Inflammatory macrophage (primary cell): ENCODE measurements at regions not wholly inside any gene's neighbourhood (a gene's known extent, or its start where the extent isn't known, plus 50 kb on each side); places are given as distances from the start of the nearest gene placed in this dataset.
"Not testable (repeated sequence)": the region's sequence is repeated elsewhere in the genome, so short reads cannot be mapped to it uniquely, and the experiment has no call there.

Experiments
- DNase-seq, 2 donors: peaks; one replicate each; pipeline ENCODE4 v3.0.0-alpha.2; 2020 to 2022

DNA sequence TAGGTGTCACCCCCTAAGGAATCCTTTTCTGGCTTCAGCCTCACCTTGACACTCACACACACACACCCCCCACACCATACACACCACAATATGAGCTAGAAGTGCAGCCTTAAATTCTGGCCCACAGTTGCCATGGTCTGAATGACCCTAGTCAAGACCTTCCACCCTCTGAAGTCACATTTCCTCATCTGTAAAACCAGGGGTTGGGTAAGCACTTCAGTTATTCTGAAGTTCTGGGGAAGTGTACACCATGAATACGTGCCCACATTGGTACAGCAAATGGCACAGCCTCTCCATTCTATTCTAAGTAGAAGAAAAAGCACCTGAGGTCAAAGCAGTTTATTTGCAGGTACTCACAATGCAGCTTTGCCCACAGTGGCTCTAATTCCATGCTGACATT is 372.8 kb upstream of the KLF4 start:
- peak; percentile 77 to 88 for DNase-seq

DNA sequence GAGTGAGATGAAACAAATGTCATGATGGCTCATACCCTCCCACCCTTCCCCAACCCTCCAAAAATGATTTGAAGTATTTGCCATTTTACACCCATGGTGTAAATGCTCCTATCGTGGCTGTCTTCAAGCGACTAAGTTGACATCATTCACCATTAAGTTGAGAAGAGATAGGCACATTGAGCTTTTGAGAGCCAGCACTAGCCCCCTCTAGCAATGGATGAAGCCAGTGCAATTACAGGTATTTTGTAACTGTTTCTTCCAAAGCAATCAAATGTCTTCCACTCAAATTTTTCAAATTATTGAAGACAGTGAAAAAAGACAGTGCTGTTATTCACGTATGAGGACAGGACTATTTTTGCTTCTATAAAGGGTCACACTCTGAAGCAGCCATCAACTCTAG is 371.5 kb upstream of the KLF4 start:
- DNase-seq, result peak in 1 of 2 donors; percentile 0

DNA sequence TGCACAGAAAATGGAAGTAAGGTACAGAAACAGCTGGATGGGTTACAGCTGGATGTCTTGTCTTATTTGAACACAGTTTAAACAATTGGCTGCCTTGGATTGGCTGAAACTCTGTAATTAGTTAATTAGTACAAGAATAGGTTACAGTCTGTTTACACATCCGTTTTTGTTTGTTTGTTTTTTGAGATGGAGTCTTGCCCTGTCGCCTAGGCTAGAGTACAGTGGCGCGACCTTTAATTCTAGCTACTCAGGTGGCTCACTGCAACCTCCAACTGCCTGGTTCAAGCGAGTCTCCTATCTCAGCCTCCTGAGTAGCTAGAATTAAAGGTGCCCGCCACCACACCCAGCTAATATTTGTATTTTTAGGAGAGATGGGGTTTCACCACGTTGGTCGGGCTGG is 368.7 kb upstream of the KLF4 start:
- DNase-seq, result no peak

DNA sequence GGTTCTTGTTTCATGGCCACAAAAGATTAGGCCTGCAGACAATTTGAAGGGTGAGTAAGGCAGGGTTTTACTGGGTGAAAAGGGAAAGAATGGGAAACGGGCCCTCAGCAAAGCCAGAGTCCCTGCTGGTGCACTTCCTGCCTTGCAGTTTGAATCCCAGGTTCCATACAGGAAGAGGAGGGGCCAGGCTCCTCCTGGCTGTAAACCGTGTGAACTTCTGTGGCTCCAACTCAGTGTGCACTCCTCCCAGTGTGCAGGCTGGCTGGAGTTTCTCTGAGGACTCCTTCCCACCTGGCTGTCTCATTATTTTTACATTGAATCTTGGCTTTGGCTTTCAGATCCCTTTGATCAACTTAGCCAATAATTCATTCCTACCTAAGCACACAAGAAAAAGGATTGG is 367.1 kb upstream of the KLF4 start:
- no peak for DNase-seq

DNA sequence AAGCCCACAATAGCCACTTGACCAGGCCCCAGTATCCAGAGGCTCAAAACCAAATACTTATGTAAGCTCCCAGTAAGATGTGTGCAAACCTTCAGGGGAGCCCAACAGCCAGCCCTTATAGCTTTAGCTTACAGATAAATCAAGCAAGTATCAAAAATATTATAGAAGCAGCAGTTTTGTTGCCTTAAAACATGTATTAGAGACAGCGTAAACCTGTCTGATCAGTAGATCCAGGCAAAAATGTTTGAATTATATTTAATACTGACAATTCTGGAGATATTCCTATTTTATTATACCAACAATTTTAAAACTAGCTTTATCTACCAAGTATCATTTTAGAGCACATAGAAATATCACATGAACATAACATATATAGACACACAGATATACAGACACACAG is 365.6 kb upstream of the KLF4 start:
- no peak for DNase-seq

DNA sequence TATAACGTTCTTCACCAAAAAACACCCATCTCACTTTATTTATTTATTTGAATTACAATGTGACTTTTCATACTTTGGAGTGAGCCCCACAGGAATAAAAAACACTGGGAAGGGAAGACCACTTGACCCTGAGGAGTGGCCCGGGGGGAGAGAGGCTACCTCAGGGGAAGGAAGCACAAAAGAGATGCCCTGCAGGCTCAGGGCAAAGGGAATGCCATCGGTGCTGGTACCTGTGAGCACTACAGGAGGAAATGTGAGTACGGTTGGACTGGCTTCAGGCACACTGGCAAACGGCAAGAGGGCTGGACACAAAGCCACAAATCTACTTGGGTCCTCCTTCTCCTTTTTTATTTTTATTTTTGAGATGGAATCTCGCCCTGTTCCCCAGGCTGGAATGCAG is 363.9 kb upstream of the KLF4 start:
- no peak for DNase-seq

DNA sequence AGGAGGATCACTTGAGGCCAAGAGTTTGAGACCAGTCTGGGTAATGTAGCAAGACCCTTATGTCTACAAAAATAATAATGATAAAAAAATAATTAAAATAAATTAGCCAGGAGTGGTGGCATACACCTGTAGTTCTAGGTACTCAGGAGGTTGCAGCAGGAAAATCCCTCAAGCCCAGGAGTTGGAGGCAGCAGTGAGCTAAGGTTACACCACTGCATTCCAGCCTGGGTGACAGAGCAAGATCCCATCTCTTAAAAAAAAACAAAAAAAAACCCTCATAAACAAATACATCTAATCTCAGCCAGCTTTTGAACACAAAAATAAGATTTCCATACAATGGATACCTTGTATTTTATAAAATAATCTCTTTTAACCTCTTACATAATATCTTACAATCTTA is 363.3 kb upstream of the KLF4 start:
- no peak for DNase-seq

DNA sequence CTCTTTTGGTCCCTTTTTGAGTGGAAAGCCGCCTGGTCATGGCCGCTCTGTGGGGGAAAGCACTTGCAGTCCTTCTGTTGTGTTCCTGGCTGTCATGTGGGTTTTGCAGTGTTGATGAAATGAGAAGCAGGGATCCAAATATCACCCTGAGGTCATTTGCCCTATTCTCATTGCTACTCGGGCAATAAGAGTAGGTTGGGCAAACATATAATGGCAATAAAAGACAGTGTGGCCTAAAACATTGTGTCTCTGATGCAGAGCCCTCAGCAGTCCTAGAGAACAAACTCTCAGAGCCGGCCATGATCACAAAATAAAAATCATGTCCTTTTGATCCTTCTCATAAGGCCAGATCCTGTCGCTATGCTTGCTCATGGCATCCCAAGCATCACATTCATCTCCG is 361.1 kb upstream of the KLF4 start:
- no peak for DNase-seq

DNA sequence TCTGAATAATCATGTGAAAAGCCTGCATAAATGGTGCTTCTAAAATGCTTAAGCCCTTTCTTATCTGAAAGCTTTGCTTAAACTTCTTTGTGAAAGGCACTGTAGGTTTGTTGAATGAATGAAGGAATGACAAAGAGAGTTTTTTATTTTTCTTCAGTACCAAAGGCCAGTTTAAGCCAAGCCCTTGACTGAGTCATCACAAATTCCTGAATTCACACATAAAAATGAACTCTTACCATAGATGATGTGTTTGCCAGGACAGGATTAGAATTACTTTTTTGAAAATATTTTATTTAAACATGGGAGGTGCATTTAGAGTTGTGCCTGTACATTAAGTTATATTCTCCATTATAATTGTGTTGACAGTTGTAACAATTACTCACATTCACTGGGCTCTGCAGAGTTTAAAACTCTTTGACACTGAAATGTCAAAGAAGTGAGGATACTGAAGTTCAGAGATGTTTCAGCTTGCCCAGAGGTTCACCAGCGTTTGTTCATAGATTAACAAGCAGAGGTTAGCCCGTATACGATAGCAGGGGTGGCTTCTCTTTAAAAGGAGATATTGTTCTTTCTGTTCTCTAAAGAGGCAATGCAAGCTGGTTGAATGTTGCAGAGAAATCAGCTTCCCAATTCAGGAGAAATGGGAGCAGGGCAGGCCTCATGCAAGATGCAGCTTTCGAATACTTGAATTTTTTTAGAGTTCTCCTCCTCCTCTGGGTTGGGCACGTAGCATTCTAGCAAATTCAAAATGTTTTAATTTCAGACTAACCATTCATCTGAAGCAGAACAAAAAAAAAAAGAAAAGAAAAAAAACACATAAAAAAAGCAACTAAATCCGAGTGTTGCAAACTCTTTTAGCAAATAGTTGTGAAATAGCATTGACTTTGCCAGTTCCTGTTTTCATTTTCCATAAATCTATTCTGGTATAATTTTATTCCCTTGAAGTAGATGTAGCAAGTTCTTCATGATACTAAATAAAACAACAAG is 358.7 kb upstream of the KLF4 start:
- peak; percentile 40 to 87 for DNase-seq

DNA sequence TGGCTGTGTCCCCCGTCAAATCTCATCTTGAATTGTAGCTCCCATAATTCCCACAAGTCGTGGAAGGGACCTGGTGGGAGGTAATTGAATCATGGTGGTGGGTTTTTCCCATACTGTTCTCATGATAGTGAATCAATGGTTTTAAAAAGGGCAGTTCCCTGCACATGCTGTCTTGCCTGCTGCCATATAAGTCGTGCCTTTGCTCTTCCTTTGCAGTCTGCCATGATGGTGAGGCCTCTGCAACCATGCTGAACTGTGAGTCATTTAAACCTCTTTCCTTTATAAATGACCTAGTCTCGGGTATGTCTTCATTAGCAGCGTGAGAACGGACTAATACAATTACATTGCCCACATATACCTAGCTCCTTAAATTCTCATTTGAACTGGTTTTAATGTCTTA is 353.0 kb upstream of the KLF4 start:
- DNase-seq, result no peak

DNA sequence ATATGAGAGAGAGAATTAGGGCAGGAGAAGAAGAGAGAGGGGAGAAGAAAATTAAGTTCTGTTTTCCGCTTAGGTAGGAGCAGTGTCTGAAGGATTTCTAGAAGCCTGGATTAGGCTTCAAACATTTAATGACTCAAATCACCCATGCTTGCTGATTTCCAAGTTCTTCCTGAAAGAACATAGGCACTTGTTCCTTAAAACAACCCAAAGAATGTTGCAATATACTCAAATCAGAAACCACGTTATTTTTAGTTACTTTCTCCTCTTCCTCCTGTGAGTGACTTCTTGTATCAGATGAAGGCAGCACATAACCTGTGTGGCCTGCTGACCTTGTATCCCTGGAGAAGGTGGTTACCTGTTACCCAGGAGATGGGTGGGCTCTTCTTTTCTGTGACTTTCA is 351.5 kb upstream of the KLF4 start:
- DNase-seq, result peak; percentile 62 to 84

DNA sequence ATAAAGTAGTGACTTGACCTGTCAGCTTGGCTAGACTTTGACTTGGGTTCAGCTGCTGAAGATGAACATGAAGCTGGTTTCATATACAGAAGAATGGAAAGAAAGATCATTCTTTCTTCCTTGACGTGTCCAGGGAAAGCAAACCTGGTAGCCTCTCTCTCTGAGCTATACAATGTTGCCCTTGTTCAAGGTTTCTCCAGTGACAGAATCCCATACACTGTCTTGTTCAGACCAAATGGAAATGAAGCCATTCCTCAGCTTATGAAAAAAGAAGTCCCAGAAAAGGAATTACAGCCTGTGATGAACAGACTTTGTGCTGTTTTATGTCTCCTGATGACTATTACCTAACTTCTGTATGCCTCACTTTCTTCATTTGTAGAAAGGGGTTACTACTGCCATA is 349.8 kb upstream of the KLF4 start:
- DNase-seq, result no peak

DNA sequence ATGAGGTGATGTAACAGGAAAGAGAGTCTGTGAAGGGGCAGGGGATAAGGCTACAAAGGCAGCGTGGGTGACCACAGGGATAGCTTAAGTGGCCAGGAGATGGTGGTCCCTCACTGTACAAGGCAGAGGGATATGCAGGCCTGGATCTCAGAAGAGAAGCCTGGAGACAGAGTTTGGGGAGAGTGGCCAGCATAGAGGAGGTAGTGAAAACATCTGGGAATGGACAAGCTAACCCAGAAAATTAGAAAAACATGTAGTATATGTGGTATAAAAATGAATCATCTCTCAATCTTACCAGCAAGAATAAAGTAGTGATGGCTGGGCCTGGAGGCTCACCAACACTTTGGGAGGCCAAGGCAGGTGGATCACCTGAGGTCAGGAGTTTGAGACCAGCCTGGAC is 349.2 kb upstream of the KLF4 start:
- DNase-seq, result no peak

DNA sequence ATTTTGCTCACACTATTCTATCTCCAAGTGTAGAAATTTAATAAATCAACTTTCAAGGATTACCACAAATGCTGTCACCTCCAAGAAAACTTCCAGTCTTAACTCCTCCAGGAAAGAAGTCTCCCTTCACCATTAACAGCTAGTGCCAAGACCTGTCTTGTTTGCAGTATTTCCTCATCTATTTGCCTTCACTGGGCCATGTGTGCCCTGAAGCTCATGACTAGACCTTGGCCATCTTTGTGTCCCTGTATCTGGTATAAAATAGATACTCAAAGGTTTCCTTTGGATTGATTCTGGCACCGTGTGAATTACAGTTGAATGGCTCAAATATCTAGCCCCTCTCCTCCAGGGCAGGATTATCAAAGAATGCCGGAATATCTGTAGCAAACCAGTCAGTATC is 346.7 kb upstream of the KLF4 start:
- no peak for DNase-seq

DNA sequence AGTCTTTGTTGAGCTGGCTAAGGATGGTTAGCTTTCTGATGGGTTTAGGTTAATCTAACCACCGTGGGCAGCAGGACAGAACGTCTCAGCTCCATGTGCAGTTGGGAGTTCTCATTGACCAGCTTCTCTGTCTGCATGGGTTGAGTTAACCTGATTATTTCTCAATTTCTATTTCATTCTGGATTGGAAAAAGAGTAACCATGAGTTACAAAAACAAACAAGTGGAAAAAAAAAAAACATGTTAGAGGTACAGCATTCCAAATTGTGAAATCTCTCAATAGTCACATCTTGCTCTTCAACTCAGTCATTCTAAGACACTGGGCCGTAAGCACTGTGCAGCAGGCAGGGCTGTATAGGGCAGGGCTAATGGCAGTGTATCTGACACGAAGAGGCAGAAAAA is 343.7 kb upstream of the KLF4 start:
- no peak for DNase-seq

DNA sequence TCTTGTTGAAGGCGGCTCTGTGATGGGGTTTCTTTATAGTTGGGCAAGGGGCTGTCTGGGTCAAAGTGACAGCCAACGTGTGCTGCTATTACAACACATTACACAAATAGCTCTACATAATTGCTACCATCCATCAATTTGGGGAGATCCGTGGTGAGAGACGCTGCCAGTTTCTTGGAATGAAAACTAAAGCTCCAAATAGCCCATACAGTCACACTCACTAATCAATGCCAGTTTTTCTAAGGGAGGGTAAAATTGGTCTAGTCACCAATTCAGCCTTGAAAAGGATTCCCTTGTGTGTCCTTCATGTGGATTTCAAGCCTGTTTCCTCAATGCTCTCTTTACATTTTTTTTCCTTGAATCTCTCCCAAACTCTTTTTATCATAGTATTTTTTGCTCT is 343.3 kb upstream of the KLF4 start:
- no peak for DNase-seq

DNA sequence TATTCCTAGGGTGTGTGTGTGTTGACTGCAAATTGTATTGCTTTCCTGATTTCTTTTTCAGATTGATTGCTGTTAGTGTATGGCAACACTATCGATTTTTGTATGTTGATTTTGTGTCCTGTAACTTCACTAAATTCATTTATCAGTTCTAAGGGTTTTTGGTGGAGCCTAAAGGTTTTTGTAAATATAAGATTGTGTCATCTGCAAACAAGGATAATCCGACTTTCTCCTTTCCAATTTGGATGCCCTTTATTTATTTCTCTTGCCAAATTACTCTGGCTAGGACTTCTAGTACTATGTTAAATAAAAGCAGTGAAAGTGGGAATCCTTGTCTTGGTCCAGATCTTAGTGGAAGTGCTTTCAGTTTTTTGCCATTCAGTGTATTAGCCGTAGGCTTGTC is 340.9 kb upstream of the KLF4 start:
- no peak for DNase-seq

DNA sequence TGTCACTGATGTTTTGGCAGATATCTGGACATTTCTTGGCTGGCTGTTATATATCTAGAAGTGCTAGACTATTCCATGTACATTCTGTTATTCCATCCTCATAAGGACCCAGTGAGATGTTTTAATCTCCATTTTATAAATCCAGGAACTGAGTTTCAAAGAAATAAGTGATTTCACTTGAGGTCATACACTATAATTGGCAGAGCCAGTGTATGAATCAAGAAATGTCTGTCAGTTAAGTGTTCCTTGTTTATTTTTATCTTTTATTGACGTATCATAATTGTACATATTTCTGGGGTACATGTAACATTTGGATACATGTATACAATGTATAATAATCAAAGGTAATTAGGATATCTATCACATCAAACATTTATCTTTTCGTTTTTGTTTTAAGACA is 338.3 kb upstream of the KLF4 start:
- DNase-seq, result no peak

DNA sequence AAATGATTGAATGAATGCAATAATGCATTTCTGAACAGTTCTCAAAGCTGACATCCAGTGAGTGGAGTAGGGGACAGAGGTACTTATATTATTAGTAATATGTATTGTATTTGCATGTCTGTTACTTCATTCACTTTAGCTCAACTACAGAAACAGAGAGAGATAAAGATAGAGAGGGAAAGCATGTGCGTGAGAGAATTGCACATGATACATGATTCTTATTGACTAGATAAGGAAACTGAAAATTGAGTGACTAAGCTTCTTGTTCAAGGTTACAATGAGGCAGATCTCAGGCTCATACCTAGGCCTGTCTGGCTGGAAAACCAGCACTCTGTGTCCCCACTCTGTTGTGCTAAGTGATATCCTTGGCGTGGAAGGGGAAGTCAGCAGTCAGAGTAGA is 337.7 kb upstream of the KLF4 start:
- DNase-seq, result no peak

DNA sequence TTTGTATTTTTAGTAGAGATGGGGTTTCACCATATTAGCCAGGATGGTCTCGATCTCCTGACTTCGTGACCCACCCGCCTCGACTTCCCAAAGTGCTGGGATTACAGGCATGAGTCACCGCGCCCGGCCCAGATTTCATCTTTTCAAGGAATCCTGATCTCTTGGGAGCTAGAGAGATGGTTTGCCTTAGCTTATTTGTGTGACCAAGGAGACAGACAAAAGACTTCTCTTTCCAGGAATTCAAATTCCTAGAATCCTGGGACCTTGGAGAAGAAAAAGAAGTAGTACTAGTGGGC is 337.1 kb upstream of the KLF4 start:
- DNase-seq, result not testable (repeated sequence)

DNA sequence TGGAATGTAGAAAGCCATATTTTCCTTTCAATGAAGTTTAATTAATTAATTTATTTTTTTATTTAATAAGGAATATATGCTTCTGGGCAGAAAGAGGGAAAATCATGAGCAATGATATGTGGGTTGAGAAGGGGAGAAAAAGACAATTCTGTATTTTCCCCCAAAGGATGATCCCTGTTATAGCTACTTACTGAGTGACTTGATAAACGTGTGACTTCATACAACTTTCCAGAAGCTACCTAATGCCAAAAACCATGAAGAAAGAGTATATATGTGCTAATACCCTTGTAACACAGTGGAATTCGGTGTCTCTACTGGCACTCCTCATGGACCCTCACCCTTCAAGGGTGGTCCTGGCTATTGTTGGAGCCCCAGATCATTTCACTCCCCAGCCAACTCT is 335.0 kb upstream of the KLF4 start:
- no peak for DNase-seq

DNA sequence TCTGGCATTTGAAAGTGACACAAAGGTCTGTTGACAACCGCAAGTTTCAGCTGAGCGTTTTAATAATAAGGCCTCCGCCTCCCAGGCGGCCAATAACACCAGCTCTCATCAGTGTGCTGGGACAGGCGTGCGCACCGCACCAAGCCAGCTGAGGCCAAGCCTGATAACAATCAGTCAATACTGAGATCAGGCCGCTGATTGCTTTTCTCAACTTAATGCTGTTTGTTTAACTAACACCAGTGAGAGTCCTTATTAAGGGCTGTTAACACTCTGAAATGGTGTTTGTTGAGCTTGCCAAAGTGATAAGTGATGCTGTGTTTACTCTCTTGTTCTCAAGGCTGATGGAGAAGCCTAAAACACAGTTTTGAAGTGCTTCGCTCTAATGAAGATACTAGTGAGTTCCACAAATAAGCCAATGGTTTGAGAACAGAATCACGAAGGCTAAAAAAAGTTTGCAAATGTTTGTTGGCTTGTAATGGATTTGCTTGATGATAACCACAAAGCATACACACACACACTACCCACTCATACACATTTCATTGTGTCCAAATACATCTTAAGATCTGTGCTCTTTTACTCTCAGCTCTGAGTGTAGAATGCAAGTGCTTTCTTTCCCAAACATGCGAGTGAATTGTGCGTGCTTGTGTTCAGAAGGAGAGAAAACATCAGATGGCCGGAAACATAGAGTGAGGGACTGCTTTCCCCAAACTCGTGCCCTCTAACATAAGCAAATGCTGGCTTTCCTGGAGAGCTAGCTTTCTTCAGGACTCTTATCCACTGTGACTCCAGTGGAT is 330.4 kb upstream of the KLF4 start:
- DNase-seq, result no peak

DNA sequence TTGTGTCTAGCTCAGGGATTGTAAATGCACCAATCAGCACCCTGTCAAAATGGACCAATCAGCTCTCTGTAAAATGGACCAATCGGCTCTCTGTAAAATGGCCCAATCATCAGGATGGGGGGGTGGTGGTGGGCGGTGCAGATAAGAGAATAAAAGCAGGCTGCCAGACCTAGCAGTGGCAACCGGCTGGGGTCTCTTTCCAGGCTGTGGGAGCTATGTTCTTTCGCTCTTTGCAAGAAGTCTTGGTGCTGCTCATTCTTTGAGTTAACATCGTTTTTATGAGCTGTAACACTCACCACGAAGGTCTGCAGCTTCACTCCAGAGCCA is 328.9 kb upstream of the KLF4 start:
- not testable (repeated sequence) for DNase-seq
